Mesendoderm (in vitro differentiated cells): ENCODE measurements at regions not wholly inside any gene's neighbourhood (a gene's known extent, or its start where the extent isn't known, plus 50 kb on each side); places are given as distances from the start of the nearest gene placed in this dataset.

ENCODE experiments used
- DNase-seq: peaks from one replicate; pipeline ENCODE4 v3.0.0; 2013
- H2AK5ac ChIP-seq: 2 replicates; pipeline ENCODE4 v1.6.1; 2013; ENCODE audit warnings: low read length, inconsistent platforms
- H2BK120ac ChIP-seq: 2 replicates; pipeline ENCODE4 v1.6.1; 2013; ENCODE audit warnings: low read depth, mild to moderate bottlenecking, low read length, moderate library complexity, mixed read lengths
- H2BK15ac ChIP-seq: replicated peaks from 2 replicates; pipeline ENCODE4 v1.6.1; 2013; ENCODE audit warnings: low read depth, mild to moderate bottlenecking, moderate library complexity
- H2BK5ac ChIP-seq: 2 replicates; pipeline ENCODE4 v1.6.1; 2013; ENCODE audit warnings: low read length, inconsistent platforms
- H3K18ac ChIP-seq: 2 replicates; pipeline ENCODE4 v1.6.1; 2013; ENCODE audit warnings: mild to moderate bottlenecking, low read length, mixed read lengths
- H3K23ac ChIP-seq: one replicate; pipeline ENCODE4 v1.6.1; 2013; ENCODE audit warnings: low read length
- H3K27ac ChIP-seq: 2 replicates; pipeline ENCODE4 v1.5.1; 2013; ENCODE audit warnings: low read depth, mild to moderate bottlenecking, inconsistent platforms, low read length, moderate library complexity
- H3K27me3 ChIP-seq: 2 replicates; pipeline ENCODE4 v1.6.1; 2013; ENCODE audit warnings: low read length, control low read depth, mild to moderate bottlenecking, inconsistent platforms; ENCODE audit not compliant: insufficient read depth, poor library complexity
- H3K36me3 ChIP-seq: 2 replicates; pipeline ENCODE4 v1.6.1; 2013; ENCODE audit warnings: low read length, inconsistent platforms; ENCODE audit not compliant: control insufficient read depth, insufficient read depth
- H3K4ac ChIP-seq: one replicate; pipeline ENCODE4 v1.6.1; 2013; ENCODE audit warnings: low read depth, mild to moderate bottlenecking, low read length, moderate library complexity
- H3K4me1 ChIP-seq: 2 replicates; pipeline ENCODE4 v1.6.1; 2013; ENCODE audit warnings: low read depth, low read length, inconsistent platforms; ENCODE audit not compliant: control insufficient read depth
- H3K4me2 ChIP-seq: 2 replicates; pipeline ENCODE4 v1.6.1; 2013; ENCODE audit warnings: low read length
- H3K4me3 ChIP-seq: 2 replicates; pipeline ENCODE4 v1.5.1; 2013; ENCODE audit warnings: mild to moderate bottlenecking, low read length
- H3K56ac ChIP-seq: one replicate; pipeline ENCODE4 v1.6.1; 2013; ENCODE audit warnings: low read length
- H3K79me1 ChIP-seq: 2 replicates; pipeline ENCODE4 v1.6.1; 2013; ENCODE audit warnings: low read length, inconsistent platforms
- H3K79me2 ChIP-seq: 2 replicates; pipeline ENCODE4 v1.6.1; 2013; ENCODE audit warnings: mild to moderate bottlenecking, low read length; ENCODE audit not compliant: control insufficient read depth, insufficient read depth
- H3K9ac ChIP-seq: 2 replicates; pipeline ENCODE4 v1.6.1; 2013; ENCODE audit warnings: low read length, inconsistent platforms
- H4K5ac ChIP-seq: one replicate; pipeline ENCODE4 v1.6.1; 2013; ENCODE audit warnings: low read length
- H4K8ac ChIP-seq: one replicate; pipeline ENCODE4 v1.6.1; 2013; ENCODE audit warnings: low read depth, mild to moderate bottlenecking, control low read depth, low read length, moderate library complexity
- WGBS: extraction: QIAGEN DNeasy Blood & Tissue Kit; methylation state at CpG from one replicate; pipeline ENCODE4 v1.1.7; 2013; ENCODE audit warnings: low lambda C conversion rate, missing lambda C conversion rate; ENCODE audit not compliant: insufficient coverage; ENCODE audit errors: extremely low coverage; 5-methylcytosine and 5-hydroxymethylcytosine counted together

- Histone ChIP-seq H3K79me1 (no peaks in the 10 kb centered on the region), H4K8ac (no peak overlapping the region), H2BK5ac (no peak overlapping the region), H3K56ac (no peak overlapping the region), H3K18ac (no peak overlapping the region), H3K36me3 (no peaks in the 10 kb centered on the region), H3K79me2 (no peaks in the 10 kb centered on the region), H4K5ac (no peak overlapping the region), H2BK15ac (no peak overlapping the region), H3K4ac (no peak overlapping the region), H3K9ac (no peak overlapping the region), H3K4me2 (no peak overlapping the region), H3K23ac (no peak overlapping the region), H3K27ac (no peak overlapping the region), H2BK120ac (no peak overlapping the region), H3K4me1 (no peaks in the 10 kb centered on the region), H3K4me3 (no peak overlapping the region), H3K27me3 (no peaks in the 10 kb centered on the region), H2AK5ac (no peak overlapping the region)
- WGBS: no CpG with 5 or more reads among the region's 4 CpGs
- no peak for DNase-seq
Observed at GRCh38 chr4:107194005-107194404, 157.9 kb upstream of the DKK2 start.

- Histone ChIP-seq H2BK15ac (no peak overlapping the region), H3K56ac (no peak overlapping the region), H3K18ac (no peak overlapping the region), H3K36me3 (no peaks in the 10 kb centered on the region), H2AK5ac (no peak overlapping the region), H3K9ac (no peak overlapping the region), H3K27ac (no peak overlapping the region), H4K8ac (no peak overlapping the region), H3K79me1 (no peaks in the 10 kb centered on the region), H2BK5ac (no peak overlapping the region), H3K27me3 (no peaks in the 10 kb centered on the region), H3K4me1 (no peaks in the 10 kb centered on the region), H3K23ac (no peak overlapping the region), H2BK120ac (no peak overlapping the region), H4K5ac (no peak overlapping the region), H3K4ac (no peak overlapping the region), H3K79me2 (no peaks in the 10 kb centered on the region), H3K4me2 (no peak overlapping the region), H3K4me3 (no peak overlapping the region)
- no peak for DNase-seq
- WGBS: no CpG with 5 or more reads among the region's 6 CpGs
Observed at GRCh38 chr4:107192601-107193000, 156.5 kb upstream of the DKK2 start.

GRCh38 chr4:107187091-107187490, 151.0 kb upstream of the DKK2 start:
- H2BK5ac ChIP-seq: no peak overlapping the region
- H3K4me3 ChIP-seq: no peak overlapping the region
- no peak overlapping the region for H2BK15ac ChIP-seq
- H4K8ac ChIP-seq: no peak overlapping the region
- H2AK5ac ChIP-seq: no peak overlapping the region
- H3K27ac ChIP-seq: no peak overlapping the region
- H3K4me1 ChIP-seq: no peaks in the 10 kb centered on the region
- H3K4ac ChIP-seq: no peak overlapping the region
- WGBS: no CpG with 5 or more reads among the region's 2 CpGs
- no peak overlapping the region for H4K5ac ChIP-seq
- H3K36me3 ChIP-seq: no peaks in the 10 kb centered on the region
- H3K18ac ChIP-seq: no peak overlapping the region
- H3K79me2 ChIP-seq: no peaks in the 10 kb centered on the region
- no peak overlapping the region for H2BK120ac ChIP-seq
- no peaks in the 10 kb centered on the region for H3K27me3 ChIP-seq
- no peaks in the 10 kb centered on the region for H3K79me1 ChIP-seq
- H3K9ac ChIP-seq: no peak overlapping the region
- H3K56ac ChIP-seq: no peak overlapping the region
- no peak for DNase-seq
- no peak overlapping the region for H3K4me2 ChIP-seq
- H3K23ac ChIP-seq: no peak overlapping the region

- no peak overlapping the region for H3K27ac ChIP-seq
- WGBS: no CpG with 5 or more reads among the region's 3 CpGs
- peak; percentile 75 for DNase-seq
Observed at GRCh38 chr4:107183155-107183774, 147.2 kb upstream of the DKK2 start.

GRCh38 chr4:107182347-107182746, 146.2 kb upstream of the DKK2 start:
- H3K4me1 ChIP-seq: no peaks in the 10 kb centered on the region
- H2BK120ac ChIP-seq: no peak overlapping the region
- no CpG with 5 or more reads among the region's 3 CpGs for WGBS

More at GRCh38 chr4:107183155-107183774, 147.2 kb upstream of the DKK2 start:
- Histone ChIP-seq H2BK5ac (no peak overlapping the region), H2BK120ac (no peak overlapping the region), H2AK5ac (no peak overlapping the region), H3K36me3 (no peaks in the 10 kb centered on the region), H4K5ac (no peak overlapping the region), H3K4ac (no peak overlapping the region), H3K79me2 (no peaks in the 10 kb centered on the region), H4K8ac (no peak overlapping the region), H3K4me1 (no peaks in the 10 kb centered on the region), H3K27me3 (no peaks in the 10 kb centered on the region), H2BK15ac (no peak overlapping the region), H3K4me3 (no peak overlapping the region), H3K18ac (no peak overlapping the region), H3K23ac (no peak overlapping the region), H3K56ac (no peak overlapping the region), H3K79me1 (no peaks in the 10 kb centered on the region), H3K9ac (no peak overlapping the region), H3K4me2 (no peak overlapping the region)

GRCh38 chr4:107166873-107167450, 130.8 kb upstream of the DKK2 start:
- Histone ChIP-seq H3K4ac (no peak overlapping the region), H3K36me3 (no peaks in the 10 kb centered on the region), H3K23ac (no peak overlapping the region), H3K18ac (no peak overlapping the region), H3K79me1 (no peaks in the 10 kb centered on the region), H2BK5ac (no peak overlapping the region), H3K79me2 (no peaks in the 10 kb centered on the region), H4K5ac (no peak overlapping the region), H3K56ac (no peak overlapping the region), H2BK15ac (no peak overlapping the region), H3K27ac (no peak overlapping the region), H3K27me3 (no peaks in the 10 kb centered on the region), H4K8ac (no peak overlapping the region), H3K4me1 (no peaks in the 10 kb centered on the region), H2AK5ac (no peak overlapping the region), H3K4me2 (no peak overlapping the region), H3K4me3 (no peak overlapping the region), H3K9ac (no peak overlapping the region), H2BK120ac (no peak overlapping the region)
- no CpG with 5 or more reads among the region's 1 CpG for WGBS
- no peak for DNase-seq

More at GRCh38 chr4:107182347-107182746, 146.2 kb upstream of the DKK2 start:
- Histone ChIP-seq H3K56ac (no peak overlapping the region), H3K36me3 (no peaks in the 10 kb centered on the region), H3K9ac (no peak overlapping the region), H3K27ac (no peak overlapping the region), H3K4ac (no peak overlapping the region), H3K79me2 (no peaks in the 10 kb centered on the region), H4K8ac (no peak overlapping the region), H2BK5ac (no peak overlapping the region), H3K27me3 (no peaks in the 10 kb centered on the region), H4K5ac (no peak overlapping the region), H3K4me2 (no peak overlapping the region), H3K18ac (no peak overlapping the region), H2BK15ac (no peak overlapping the region), H3K23ac (no peak overlapping the region), H3K79me1 (no peaks in the 10 kb centered on the region), H3K4me3 (no peak overlapping the region), H2AK5ac (no peak overlapping the region)
- DNase-seq: no peak
